ENCODE measurements at regions not wholly inside any gene's neighbourhood (a gene's known extent, or its start where the extent isn't known, plus 50 kb on each side); places are given as distances from the start of the nearest gene placed in this dataset.
"Not testable (repeated sequence)": the region's sequence is repeated elsewhere in the genome, so short reads cannot be mapped to it uniquely, and the experiment has no call there.

DNA sequence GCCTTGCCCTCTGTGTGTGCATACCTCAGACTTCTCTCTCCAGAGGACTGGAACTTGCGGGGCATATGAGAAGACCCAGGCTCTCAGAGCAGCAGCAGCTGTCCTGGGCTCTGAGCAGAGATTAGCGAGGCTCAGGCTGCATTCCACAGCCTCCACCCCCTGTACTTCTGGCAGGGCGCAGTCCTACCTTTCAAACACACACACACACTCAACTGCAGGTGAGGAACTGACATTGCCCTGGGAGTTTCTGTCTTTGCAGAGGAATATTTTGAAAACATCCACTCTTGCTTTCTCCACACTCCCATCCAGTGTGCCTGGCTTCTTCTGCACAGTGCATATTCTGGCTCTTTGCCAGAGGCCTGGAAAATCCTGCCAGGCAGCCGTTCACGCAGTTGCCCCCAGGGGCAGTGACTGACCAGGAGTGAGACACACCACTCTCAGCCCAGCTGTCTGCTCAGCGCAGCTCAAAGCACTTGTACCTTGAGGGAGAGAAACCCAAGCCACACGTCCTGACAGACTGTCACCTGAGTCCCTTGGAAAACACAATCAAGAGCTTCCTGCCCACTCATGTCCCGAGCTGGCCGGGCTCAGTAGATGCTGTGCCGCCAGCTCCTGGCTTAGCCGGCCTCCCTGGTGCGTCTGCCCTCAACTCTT lies 460.8 kb downstream of the RNF144A start:
- no peak for DNase-seq (ENCODE audit: low read depth in 2 of 2)

DNA sequence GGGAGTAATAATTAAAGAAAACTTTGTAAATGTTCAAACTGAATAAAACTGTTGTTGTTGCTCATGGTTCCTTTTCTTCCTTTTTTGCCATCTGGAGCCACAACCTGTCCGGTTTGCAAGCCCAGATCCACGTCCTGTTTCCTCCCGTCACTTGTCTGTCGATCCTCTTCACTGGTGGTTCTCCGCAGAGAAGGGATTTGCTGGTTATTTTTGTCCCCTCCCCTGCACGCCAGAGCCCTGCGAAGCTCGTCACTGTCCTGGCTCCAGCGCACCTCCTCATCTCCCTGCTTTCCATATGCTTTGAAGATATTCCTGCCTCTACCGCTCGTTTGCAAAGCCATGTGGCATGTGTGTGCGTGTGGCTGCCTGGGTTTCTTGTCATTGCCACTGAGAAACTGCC lies 461.4 kb downstream of the RNF144A start:
- no peak for DNase-seq (ENCODE audit: low read depth in 2 of 2)

DNA sequence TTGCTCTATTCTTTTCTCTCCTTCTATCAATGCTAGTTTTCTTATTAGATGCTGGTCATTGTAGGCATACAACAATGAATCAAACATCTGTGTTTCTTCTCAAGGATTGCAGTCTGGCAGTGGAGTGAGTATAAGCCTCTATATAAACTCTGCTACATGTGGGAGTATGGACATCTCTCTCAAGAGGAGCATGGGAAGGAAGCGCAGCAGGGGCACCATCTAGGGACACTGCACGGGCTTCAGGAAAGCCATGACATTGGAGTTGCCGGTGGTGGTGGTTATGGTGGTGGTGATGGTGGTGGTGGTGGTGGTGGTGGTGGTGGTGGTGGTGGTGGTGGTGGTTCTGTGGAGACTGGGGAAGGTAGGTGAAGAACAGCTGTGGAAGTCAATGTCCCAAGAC lies 462.6 kb downstream of the RNF144A start:
- no peak for DNase-seq (ENCODE audit: low read depth in 2 of 2)

DNA sequence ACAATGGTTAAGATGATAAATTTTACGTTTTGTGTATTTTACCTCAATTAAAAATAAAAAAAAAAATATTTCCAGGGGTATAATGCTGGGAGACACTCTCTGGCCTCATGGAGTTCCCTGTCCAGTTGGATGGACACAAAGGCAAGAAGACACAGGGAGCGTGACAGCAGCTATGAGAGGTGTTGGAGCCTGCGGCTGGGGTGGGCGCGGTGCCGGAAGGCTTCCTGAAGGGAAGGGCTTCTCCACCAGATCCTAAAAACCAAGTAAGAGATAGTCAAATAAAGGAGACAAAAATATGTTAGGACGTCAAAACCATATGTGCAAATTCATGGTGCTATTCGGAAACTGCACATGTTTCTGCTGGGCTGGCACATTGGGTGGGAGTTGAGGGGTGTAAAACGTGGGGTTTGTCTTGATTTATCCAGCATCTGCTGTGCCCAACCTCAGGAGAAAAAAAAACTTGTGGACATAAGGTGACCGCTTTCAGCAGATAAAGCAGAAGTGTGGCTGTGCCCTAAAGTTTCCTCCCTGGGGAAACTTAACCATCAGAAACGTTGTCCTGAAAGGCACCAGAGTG lies 467.6 kb downstream of the RNF144A start:
- no peak for DNase-seq (ENCODE audit: low read depth in 2 of 2)

DNA sequence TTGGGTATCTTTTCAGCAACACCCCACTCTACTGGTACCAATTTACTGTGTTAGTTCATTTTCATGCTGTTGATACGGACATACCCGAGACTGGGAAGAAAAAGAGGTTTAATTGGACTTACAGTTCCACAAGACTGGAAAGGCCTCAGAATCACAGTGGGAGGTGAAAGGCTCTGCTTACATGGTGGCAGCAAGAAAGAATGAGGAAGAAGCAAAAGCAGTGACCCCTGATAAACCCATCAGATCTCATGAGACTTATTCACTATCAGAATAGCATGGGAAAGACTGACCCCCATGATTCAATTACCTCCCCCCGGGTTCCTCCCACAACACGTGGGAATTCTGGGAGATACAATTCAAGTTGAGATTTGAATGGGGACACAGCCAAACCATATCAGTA lies 473.1 kb downstream of the RNF144A start:
- DNase-seq (ENCODE audit: low read depth in 2 of 2), result not testable (repeated sequence)

DNA sequence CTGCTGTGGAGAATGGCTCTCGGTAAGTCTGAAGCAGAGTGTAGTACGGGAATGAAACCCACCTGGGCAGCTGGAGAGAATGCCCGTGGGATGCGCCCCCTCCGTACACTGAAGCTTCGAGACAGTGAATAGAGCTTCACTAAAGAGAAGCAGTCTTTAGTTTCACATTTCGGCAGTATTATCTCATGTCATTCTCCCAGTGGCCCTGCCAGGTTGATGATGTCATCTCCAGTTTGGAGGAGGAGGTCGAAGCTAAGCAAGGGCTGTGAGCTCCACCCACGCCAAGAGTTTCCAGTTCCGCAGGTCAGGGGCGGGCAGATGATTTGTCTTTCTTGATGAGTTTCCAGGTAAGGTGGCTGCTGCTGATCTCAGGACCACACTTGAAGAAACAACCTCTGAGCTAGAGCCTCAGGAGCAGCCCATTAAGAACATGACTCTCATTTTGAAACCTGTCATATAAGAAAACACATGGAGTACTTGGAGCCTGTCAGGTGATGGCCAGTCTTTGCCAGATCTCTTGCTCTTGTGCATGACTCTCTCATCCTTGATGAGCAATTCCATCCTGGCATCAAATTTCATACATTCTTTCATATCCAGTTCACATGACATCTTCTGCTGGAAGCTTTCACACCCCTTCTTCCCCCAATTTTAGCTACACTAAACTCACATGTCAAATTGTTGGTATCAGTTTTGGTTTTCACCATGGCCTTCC lies 475.0 kb downstream of the RNF144A start:
- no peak for DNase-seq (ENCODE audit: low read depth in 2 of 2)

DNA sequence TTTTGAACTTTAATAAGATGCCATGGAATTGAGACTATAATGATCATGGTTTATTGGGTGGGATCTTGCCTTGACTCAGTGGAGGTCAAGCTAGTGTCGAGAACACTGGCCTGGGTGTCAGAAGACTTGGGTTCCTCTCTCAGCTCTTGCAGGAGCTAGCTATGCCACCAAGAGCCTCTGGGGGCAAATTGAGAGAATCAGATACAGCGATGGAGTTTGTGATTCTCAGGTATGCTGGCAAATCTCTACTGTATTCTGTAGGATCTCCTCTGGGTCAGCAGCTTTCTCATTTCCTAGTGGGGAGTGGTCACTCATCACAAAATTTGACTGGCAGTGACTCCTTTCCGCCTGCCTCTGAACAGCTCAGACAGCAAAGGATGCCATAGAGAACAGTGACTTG lies 477.0 kb downstream of the RNF144A start:
- DNase-seq (ENCODE audit: low read depth in 2 of 2), result no peak

- DNase-seq (ENCODE audit: low read depth in 2 of 2), result no peak
Observed at GRCh38 chr2:7400628-7401027, 483.4 kb downstream of the RNF144A start.

DNA sequence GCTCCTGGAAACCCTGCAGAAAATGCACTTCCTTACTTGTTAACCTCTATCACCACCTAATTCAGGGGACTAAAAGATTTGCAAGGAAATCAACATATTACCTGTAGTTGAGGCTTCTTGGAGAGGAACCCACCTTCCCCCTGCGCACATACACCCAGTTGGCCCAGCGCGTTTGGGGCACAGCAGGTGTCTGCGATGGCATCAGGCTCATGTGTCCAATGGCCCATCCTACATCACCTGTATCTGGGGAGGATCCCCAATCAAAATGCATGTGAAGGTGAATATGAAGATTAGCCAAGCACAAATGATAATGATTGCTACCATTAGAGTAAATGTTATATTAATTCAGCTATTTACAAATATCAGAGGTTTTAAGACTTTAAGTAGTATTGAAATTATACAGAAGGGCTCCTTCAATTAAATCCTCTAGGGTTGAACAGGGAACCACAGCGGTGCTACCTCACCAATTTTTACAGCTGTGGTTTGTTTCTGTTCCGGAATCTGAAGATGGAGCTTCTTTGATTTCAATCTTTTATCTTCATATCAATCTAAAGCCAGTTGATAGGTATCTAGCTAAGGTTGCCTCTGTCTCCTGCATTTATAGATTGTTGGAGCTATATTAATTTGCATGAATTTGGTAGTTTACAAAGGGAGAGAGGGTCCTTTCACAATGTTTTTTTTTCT lies 486.0 kb downstream of the RNF144A start:
- no peak for DNase-seq (ENCODE audit: low read depth in 2 of 2)

GRCh38 chr2:7405861-7406715 lies 488.9 kb downstream of the RNF144A start:
- no peak for DNase-seq (ENCODE audit: low read depth in 2 of 2)

GRCh38 chr2:7407001-7407400 lies 489.8 kb downstream of the RNF144A start:
- DNase-seq (ENCODE audit: low read depth in 2 of 2), result no peak

GRCh38 chr2:7407906-7408680 lies 490.9 kb downstream of the RNF144A start:
- no peak for DNase-seq (ENCODE audit: low read depth in 2 of 2)

- no peak for DNase-seq (ENCODE audit: low read depth in 2 of 2)
Observed at GRCh38 chr2:7411691-7412090, 494.5 kb downstream of the RNF144A start.

DNA sequence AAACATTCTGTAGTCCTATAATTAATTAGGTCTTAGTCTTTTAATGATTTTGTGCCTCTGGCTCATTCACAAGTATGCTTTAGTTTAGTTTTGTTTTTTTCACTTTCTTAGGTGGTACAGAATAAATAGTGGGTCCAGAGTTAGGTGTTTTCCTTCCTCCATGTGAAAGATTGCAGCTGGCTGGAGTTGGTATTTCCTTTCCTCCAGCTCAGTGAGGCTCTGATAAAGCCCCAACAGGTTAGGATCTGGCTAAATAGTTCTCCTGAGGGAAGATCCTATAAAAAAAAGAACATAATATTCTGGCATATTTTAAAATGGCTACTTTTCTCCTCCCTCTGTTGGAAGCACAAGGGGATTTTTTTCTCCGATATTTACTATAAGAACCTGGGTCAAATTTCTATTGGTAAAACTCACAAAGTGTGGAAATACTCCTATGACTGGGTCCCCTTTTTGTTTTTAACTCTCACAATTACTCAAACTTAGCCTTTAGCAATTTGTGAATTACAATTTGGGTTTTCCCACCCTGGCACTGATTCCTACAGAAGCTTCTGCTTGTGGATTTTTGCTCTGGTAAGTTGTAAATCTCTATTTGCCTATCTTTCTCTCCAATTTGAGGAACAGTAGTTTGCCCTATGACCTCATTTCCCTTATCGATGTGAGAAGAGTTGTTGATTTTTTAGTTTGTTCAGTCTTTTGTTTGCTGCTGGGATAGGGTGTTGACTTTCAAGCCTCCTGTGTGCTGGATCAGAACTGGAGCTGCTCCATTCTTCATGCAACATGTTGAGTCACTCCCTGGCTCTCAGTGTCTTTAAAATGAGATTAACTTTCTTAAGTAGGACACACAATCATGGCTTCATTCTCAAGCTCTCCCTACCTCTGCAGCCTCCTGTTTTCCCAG lies 500.9 kb downstream of the RNF144A start:
- DNase-seq (ENCODE audit: low read depth in 2 of 2), result no peak

GRCh38 chr2:7419186-7419585 lies 502.0 kb downstream of the RNF144A start:
- DNase-seq (ENCODE audit: low read depth in 2 of 2), result no peak

DNA sequence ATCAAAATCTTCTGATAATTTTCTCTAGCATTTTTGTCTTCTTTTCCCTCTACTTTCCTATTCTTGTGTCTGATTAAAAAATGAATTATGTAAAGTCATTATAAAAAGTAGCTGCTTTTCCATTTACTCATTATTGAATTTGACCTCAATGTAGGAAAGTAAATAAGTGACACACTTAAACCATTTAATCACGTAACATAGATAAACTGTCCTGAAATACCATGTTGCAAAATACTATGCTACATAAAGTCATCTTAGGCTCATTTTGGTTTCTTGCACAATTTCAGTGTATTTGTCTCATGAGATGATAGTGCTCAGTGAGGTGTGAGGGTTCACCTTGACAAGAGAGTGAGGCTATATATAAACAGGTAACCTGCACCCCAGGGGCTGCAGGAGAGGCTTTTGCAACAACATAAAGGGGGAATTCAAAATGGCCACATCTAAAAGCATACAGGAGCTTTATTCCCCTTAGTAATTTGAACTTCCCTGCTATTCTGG lies 502.7 kb downstream of the RNF144A start:
- DNase-seq (ENCODE audit: low read depth in 2 of 2), result no peak

DNA sequence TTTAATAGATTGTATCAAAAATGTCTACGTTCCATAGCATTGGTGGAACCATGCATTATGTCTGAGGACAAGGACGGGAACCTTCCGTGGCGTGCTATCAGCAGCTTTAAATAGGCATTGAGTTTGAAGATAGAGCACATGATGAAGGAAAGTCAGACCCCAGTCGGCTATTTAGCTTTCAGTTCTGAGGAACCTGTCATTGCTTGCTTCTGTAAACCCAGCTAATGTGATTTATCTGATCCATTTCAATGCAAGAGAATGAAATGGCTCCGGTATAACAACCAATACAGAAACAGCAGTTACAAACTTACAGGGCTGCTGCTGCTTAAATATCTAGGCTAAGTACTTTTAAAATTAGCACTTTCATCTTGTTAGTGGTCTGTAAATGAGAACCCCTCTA lies 503.3 kb downstream of the RNF144A start:
- DNase-seq (ENCODE audit: low read depth in 2 of 2), result no peak

DNA sequence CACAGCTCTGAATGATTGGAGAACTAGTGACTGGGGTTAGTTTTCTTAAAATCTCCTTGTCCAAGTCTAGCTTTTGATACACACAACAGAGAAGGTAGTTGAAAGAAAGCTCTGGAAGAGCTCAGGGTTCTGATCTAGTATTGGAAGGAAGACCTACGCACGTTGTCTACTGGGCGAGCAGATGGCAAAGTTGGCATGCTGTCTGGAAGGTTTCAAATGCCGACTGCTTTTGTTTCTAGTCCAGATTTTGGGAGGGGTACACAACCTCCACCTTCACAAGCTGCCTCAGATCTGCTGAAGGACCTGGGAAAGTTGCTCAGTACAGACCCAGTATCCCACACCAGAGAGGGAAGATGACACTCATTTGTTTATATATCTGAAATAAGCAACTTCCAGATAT lies 507.3 kb downstream of the RNF144A start:
- no peak for DNase-seq (ENCODE audit: low read depth in 2 of 2)

- no peak for DNase-seq (ENCODE audit: low read depth in 2 of 2)
Observed at GRCh38 chr2:7427293-7428060, 510.3 kb downstream of the RNF144A start.

All from activated CD8-positive, alpha-beta memory T cell treated with anti-CD3 and anti-CD28 coated beads for 4 hours (primary cell).